Left ventricle myocardium inferior (tissue), 1 donor: ENCODE measurements at regions not wholly inside any gene's neighbourhood (a gene's known extent, or its start where the extent isn't known, plus 50 kb on each side); places are given as distances from the start of the nearest gene placed in this dataset.

Experiments used
- DNase-seq: peaks from one replicate; pipeline ENCODE4 v3.0.0-alpha.2; 2020
- H3K27ac ChIP-seq: fragments of 200-600 bp; replicated peaks from 2 replicates; pipeline ENCODE4 v1.8.0; 2021
- H3K27me3 ChIP-seq: fragments of 200-600 bp; 2 replicates; pipeline ENCODE4 v1.8.0; 2021; ENCODE audit warnings: low read depth
- H3K36me3 ChIP-seq: fragments of 200-600 bp; 2 replicates; pipeline ENCODE4 v1.8.0; 2021
- H3K4me1 ChIP-seq: fragments of 200-600 bp; 2 replicates; pipeline ENCODE4 v1.8.0; 2021
- H3K4me3 ChIP-seq: fragments of 200-600 bp; 2 replicates; pipeline ENCODE4 v1.8.0; 2021; ENCODE audit warnings: mild to moderate bottlenecking, moderate library complexity
- H3K9me3 ChIP-seq: fragments of 200-600 bp; replicated peaks from 2 replicates; pipeline ENCODE4 v1.8.0; 2021
- CTCF ChIP-seq: fragments of 200-600 bp; IDR thresholded peaks from 2 replicates; pipeline ENCODE4 v1.8.0; 2021; ENCODE audit warnings: antibody characterized with exemption, mild to moderate bottlenecking, borderline replicate concordance
- intact Hi-C: fragments of 100-400 bp; cut with micrococcal nuclease; formaldehyde crosslinking; loops from one replicate; pipeline ENCODE4 v1.11.0; 2022
- donor health status: DM: no; HTN: yes; CAD: no; lungs with severe emphysema.

GRCh38 chr11:109553284-109553683 lies 131.3 kb downstream of the C11orf87 start:
- Histone ChIP-seq H3K4me1 (no peaks in the 10 kb centered on the region), H3K4me3 (no peak overlapping the region), H3K27me3 (no peaks in the 10 kb centered on the region), H3K9me3 (peaks cover 7% of the 10 kb centered on the region), H3K36me3 (no peaks in the 10 kb centered on the region), H3K27ac (no peak overlapping the region)
- no peak for TF ChIP-seq CTCF
- intact Hi-C loops: no loop called here
- no peak for DNase-seq

- H3K27me3 ChIP-seq: no peaks in the 10 kb centered on the region
- H3K4me1 ChIP-seq: no peaks in the 10 kb centered on the region
- no peaks in the 10 kb centered on the region for H3K36me3 ChIP-seq
- H3K9me3 ChIP-seq: peaks cover 19% of the 10 kb centered on the region
- intact Hi-C loops: no loop called here
- no peak overlapping the region for H3K27ac ChIP-seq
- no peak for DNase-seq
- H3K4me3 ChIP-seq: no peak overlapping the region
- TF ChIP-seq CTCF: no peak
Observed at GRCh38 chr11:109554951-109555350, 133.0 kb downstream of the C11orf87 start.

GRCh38 chr11:109564241-109564640 lies 142.3 kb downstream of the C11orf87 start:
- intact Hi-C loops: no loop called here
- H3K27ac ChIP-seq: no peak overlapping the region
- DNase-seq: no peak
- no peak overlapping the region for H3K4me3 ChIP-seq
- H3K36me3 ChIP-seq: no peaks in the 10 kb centered on the region
- H3K27me3 ChIP-seq: peaks cover 8% of the 10 kb centered on the region
- no peak for TF ChIP-seq CTCF
- H3K9me3 ChIP-seq: peaks cover 39% of the 10 kb centered on the region
- H3K4me1 ChIP-seq: no peaks in the 10 kb centered on the region

- no peaks in the 10 kb centered on the region for H3K4me1 ChIP-seq
- DNase-seq: no peak
- TF ChIP-seq CTCF: no peak
- H3K27ac ChIP-seq: no peak overlapping the region
- H3K4me3 ChIP-seq: no peak overlapping the region
- intact Hi-C loops: no loop called here
- H3K36me3 ChIP-seq: no peaks in the 10 kb centered on the region
- H3K9me3 ChIP-seq: peaks cover 7% of the 10 kb centered on the region
- H3K27me3 ChIP-seq: no peaks in the 10 kb centered on the region
Observed at GRCh38 chr11:109582470-109582869, 160.5 kb downstream of the C11orf87 start.

- intact Hi-C loops: no loop called here
- H3K27me3 ChIP-seq: no peaks in the 10 kb centered on the region
- H3K4me1 ChIP-seq: no peaks in the 10 kb centered on the region
- no peak for DNase-seq
- H3K27ac ChIP-seq: no peak overlapping the region
- H3K9me3 ChIP-seq: no peaks in the 10 kb centered on the region
- H3K4me3 ChIP-seq: no peak overlapping the region
- no peaks in the 10 kb centered on the region for H3K36me3 ChIP-seq
- TF ChIP-seq CTCF: no peak
Observed at GRCh38 chr11:109584001-109584972, 162.3 kb downstream of the C11orf87 start.
